PC-3 (cell line): ENCODE measurements at regions not wholly inside any gene's neighbourhood (a gene's known extent, or its start where the extent isn't known, plus 50 kb on each side); places are given as distances from the start of the nearest gene placed in this dataset.

ENCODE experiments used
- EZH2 ChIP-seq: fragments of 300-600 bp; sonication (generic); IDR thresholded peaks from one replicate; pipeline ENCODE4 v1.6.1; 2017; ENCODE audit warnings: antibody characterized with exemption, mild to moderate bottlenecking, low read length; ENCODE audit not compliant: unreplicated experiment
- TF ChIP-seq, protein P1 (sequence below): fragments of 300-600 bp; sonication (generic); conservative IDR thresholded peaks from 2 replicates; pipeline ENCODE4 v1.5.1; 2017; ENCODE audit warnings: antibody characterized with exemption, low read depth, mild to moderate bottlenecking, low read length

DNA sequence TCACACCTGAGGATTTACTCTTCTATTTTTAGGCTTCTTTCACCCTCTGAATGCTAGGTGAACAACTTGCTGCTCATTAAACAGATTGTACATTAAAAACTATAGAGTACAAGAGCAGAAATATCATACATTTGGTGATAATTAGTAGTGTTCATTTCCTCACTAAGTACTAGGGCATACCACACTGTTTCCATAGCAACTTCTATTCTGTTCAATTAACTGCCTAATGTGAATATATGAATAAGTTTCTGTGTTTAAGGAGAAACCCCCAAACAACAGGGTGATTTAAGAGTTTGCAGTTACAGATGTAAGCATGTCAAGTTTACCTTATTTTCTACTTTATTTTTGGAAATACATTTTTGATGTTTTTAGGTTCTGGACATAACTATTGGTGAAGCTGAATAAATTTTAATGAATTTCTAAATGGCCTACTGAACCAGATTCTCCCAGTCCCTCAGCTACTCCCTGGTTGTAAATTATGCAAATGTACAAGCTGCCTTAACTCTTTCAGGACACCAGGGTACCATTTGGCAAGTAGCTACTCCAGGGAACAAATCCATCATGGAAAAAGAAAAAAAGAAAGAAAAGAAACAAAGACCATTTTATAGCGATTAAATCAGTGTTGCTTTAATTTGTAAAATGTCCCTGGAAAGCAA, 199.8 kb upstream of the NAV3 start:
- no peak for TF ChIP-seq EZH2
- TF ChIP-seq, protein P1, sequence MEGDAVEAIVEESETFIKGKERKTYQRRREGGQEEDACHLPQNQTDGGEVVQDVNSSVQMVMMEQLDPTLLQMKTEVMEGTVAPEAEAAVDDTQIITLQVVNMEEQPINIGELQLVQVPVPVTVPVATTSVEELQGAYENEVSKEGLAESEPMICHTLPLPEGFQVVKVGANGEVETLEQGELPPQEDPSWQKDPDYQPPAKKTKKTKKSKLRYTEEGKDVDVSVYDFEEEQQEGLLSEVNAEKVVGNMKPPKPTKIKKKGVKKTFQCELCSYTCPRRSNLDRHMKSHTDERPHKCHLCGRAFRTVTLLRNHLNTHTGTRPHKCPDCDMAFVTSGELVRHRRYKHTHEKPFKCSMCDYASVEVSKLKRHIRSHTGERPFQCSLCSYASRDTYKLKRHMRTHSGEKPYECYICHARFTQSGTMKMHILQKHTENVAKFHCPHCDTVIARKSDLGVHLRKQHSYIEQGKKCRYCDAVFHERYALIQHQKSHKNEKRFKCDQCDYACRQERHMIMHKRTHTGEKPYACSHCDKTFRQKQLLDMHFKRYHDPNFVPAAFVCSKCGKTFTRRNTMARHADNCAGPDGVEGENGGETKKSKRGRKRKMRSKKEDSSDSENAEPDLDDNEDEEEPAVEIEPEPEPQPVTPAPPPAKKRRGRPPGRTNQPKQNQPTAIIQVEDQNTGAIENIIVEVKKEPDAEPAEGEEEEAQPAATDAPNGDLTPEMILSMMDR = no peak
